ENCODE measurements at regions not wholly inside any gene's neighbourhood (a gene's known extent, or its start where the extent isn't known, plus 50 kb on each side); places are given as distances from the start of the nearest gene placed in this dataset.

DNA sequence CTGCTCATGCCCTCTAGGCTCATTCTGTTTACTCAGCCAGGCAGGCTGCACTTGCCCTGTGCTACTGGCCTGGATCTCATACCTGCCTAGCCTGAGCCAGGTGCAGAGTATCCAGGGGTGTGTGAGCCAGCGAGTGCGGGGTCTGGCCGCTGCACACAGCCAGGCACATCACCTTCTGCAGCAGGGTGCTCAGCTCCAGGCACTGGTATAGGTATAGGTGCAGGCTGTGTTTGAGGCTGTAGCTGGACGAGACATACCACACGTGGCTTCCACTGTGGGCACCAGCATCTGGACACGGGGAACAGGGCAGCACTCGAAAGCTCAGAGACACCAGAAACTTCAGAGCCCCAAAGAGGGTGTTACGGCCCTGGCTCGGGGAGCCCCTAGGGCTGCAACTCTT, 424.2 kb downstream of the RERGL start:
- TF ChIP-seq, protein P1, sequence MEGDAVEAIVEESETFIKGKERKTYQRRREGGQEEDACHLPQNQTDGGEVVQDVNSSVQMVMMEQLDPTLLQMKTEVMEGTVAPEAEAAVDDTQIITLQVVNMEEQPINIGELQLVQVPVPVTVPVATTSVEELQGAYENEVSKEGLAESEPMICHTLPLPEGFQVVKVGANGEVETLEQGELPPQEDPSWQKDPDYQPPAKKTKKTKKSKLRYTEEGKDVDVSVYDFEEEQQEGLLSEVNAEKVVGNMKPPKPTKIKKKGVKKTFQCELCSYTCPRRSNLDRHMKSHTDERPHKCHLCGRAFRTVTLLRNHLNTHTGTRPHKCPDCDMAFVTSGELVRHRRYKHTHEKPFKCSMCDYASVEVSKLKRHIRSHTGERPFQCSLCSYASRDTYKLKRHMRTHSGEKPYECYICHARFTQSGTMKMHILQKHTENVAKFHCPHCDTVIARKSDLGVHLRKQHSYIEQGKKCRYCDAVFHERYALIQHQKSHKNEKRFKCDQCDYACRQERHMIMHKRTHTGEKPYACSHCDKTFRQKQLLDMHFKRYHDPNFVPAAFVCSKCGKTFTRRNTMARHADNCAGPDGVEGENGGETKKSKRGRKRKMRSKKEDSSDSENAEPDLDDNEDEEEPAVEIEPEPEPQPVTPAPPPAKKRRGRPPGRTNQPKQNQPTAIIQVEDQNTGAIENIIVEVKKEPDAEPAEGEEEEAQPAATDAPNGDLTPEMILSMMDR (IDR thresholded peaks at IDR 0.05) = no peak
- TF ChIP-seq POLR2AphosphoS5 (IDR thresholded peaks at IDR 0.05) (no peak), POLR2A (IDR thresholded peaks at IDR 0.05) (no peak), EP300 (IDR thresholded peaks at IDR 0.05; ENCODE audit: low read depth) (no peak)

Measured in transverse colon (tissue), 4 donors.